SK-N-SH (cell line): ENCODE measurements at regions not wholly inside any gene's neighbourhood (a gene's known extent, or its start where the extent isn't known, plus 50 kb on each side); places are given as distances from the start of the nearest gene placed in this dataset.

Experiments
- CTCF ChIA-PET: fragments of 300-600, 350-600 bp; formaldehyde crosslinking; extraction: SDS; loops from one replicate; lab custom pipeline; 2021; lab: Yijun Ruan, JAX
- POLR2A ChIA-PET: fragments of 350-600 bp; sonication (Branson Sonifier 250); formaldehyde crosslinking; extraction: SDS; loops from one replicate; lab custom pipeline; 2020; ENCODE audit warnings: antibody characterized with exemption, inconsistent platforms; lab: Yijun Ruan, JAX
- DNase-seq: peaks from one replicate; pipeline ENCODE4 v3.0.0; 2012
- H2AFZ ChIP-seq: fragments of 200-600 bp; sonication (generic); 2 replicates; pipeline ENCODE4 v1.8.1; 2016; ENCODE audit warnings: antibody characterized with exemption, mild to moderate bottlenecking, low read depth
- H3F3A ChIP-seq: fragments of 200-600 bp; sonication (generic); replicated peaks from 2 replicates; pipeline ENCODE3; 2016; ENCODE audit warnings: antibody characterized with exemption, mild to moderate bottlenecking; ENCODE audit not compliant: insufficient read depth
- H3K27ac ChIP-seq, 2 experiments: fragments of 200-500 bp in 1 of 2; fragments of 200-600 bp in 1 of 2; sonication (Bioruptor generic) in 1 of 2; sonication (generic), shearing (Covaris generic) in 1 of 2; 2 replicates each; pipeline versions ENCODE4 v1.5.1 to v1.6.1; 2014 to 2016; ENCODE audit warnings: low read depth in 2 of 2, inconsistent platforms in 1 of 2, low read length in 1 of 2, mild to moderate bottlenecking in 1 of 2, mixed read lengths in 1 of 2
- H3K27me3 ChIP-seq: fragments of 200-600 bp; sonication (generic), shearing (Covaris generic); 2 replicates; pipeline ENCODE4 v1.6.1; 2016; ENCODE audit warnings: mixed run types; ENCODE audit not compliant: insufficient read depth
- H3K36me3 ChIP-seq, 2 experiments: fragments of 200-500 bp in 1 of 2; fragments of 200-600 bp in 1 of 2; sonication (Bioruptor generic) in 1 of 2; sonication (generic) in 1 of 2; replicated peaks in 1 of 2; 2 replicates each; pipeline versions ENCODE3 to v1.5.1; 2014 to 2016; ENCODE audit warnings: low read length in 1 of 2, mild to moderate bottlenecking in 1 of 2; ENCODE audit not compliant: insufficient read depth in 2 of 2, control insufficient read depth in 1 of 2
- H3K4me1 ChIP-seq, 2 experiments: fragments of 200-500 bp in 1 of 2; fragments of 200-600 bp in 1 of 2; sonication (Bioruptor generic) in 1 of 2; sonication (generic), shearing (Covaris generic) in 1 of 2; 2 replicates each; pipeline versions ENCODE4 v1.5.1 to v1.6.1; 2014 to 2016; ENCODE audit warnings: low read depth in 1 of 2, low read length in 1 of 2, mixed run types in 1 of 2; ENCODE audit not compliant: insufficient read depth in 2 of 2, control insufficient read depth in 1 of 2
- H3K4me2 ChIP-seq: fragments of 200-600 bp; sonication (generic), shearing (Covaris generic); 2 replicates; pipeline ENCODE4 v1.6.1; 2017; ENCODE audit warnings: mixed run types
- H3K4me3 ChIP-seq, 2 experiments: fragments of 200-500 bp in 1 of 2; fragments of 200-600 bp in 1 of 2; sonication (Bioruptor generic) in 1 of 2; sonication (generic), shearing (Covaris generic) in 1 of 2; 2 replicates each; pipeline versions ENCODE4 v1.5.1 to v1.8.1; 2014 to 2016; ENCODE audit warnings: low read depth in 2 of 2, inconsistent platforms in 1 of 2, low read length in 1 of 2, mild to moderate bottlenecking in 1 of 2, mixed read lengths in 1 of 2, moderate library complexity in 1 of 2
- H3K79me2 ChIP-seq: fragments of 200-600 bp; sonication (generic); 2 replicates; pipeline ENCODE4 v1.8.1; 2017; ENCODE audit warnings: mild to moderate bottlenecking; ENCODE audit not compliant: insufficient read depth
- H3K9ac ChIP-seq: fragments of 200-600 bp; sonication (generic); 2 replicates; pipeline ENCODE4 v1.6.1; 2017; ENCODE audit warnings: mixed run types
- H3K9me2 ChIP-seq: fragments of 200-600 bp; sonication (generic); 2 replicates; pipeline ENCODE4 v1.6.1; 2017; ENCODE audit warnings: mixed run types
- H3K9me3 ChIP-seq: fragments of 200-600 bp; sonication (generic); 2 replicates; pipeline ENCODE4 v1.6.1; 2017; ENCODE audit warnings: mixed run types, mild to moderate bottlenecking, moderate library complexity
- H4K20me1 ChIP-seq: fragments of 200-600 bp; sonication (generic); 2 replicates; pipeline ENCODE4 v1.6.1; 2017; ENCODE audit warnings: mild to moderate bottlenecking, mixed run types; ENCODE audit not compliant: insufficient read depth
- CHD2 ChIP-seq: fragments of 150-350 bp; IDR thresholded peaks from 2 replicates; pipeline ENCODE4 v1.6.1; 2018; ENCODE audit warnings: low read length; ENCODE audit not compliant: partially characterized antibody
- EP300 ChIP-seq, 2 experiments: IDR thresholded peaks; 2 replicates each; pipeline versions ENCODE4 v1.4.0 to v1.6.1; 2012; ENCODE audit warnings: borderline replicate concordance in 1 of 2, low read depth in 1 of 2, low read length in 1 of 2
- FOSL2 ChIP-seq: IDR thresholded peaks from 2 replicates; pipeline ENCODE4 v1.4.0; 2012; ENCODE audit warnings: low read depth, mild to moderate bottlenecking, moderate library complexity, borderline replicate concordance
- FOXJ3 ChIP-seq: sonication (generic); formaldehyde crosslinking; IDR thresholded peaks from 2 replicates; pipeline ENCODE4 v1.5.1; 2020; ENCODE audit warnings: mild to moderate bottlenecking, missing genetic modification reagents
- FOXM1 ChIP-seq: IDR thresholded peaks from 2 replicates; pipeline ENCODE4 v1.4.0; 2012; ENCODE audit warnings: low read depth, mild to moderate bottlenecking
- GABPA ChIP-seq: IDR thresholded peaks from 2 replicates; pipeline ENCODE4 v1.4.0; 2012; ENCODE audit warnings: low read depth, mild to moderate bottlenecking
- JUND ChIP-seq: IDR thresholded peaks from 2 replicates; pipeline ENCODE4 v1.4.0; 2012
- MEF2A ChIP-seq: IDR thresholded peaks from 2 replicates; pipeline ENCODE4 v1.4.0; 2012; ENCODE audit warnings: low read depth, borderline replicate concordance
- POLR2AphosphoS5 ChIP-seq: IDR thresholded peaks from 2 replicates; pipeline ENCODE4 v1.6.1; 2012; ENCODE audit warnings: low read depth, low read length
- RAD21 ChIP-seq: IDR thresholded peaks from 2 replicates; pipeline ENCODE4 v1.6.1; 2012; ENCODE audit warnings: mild to moderate bottlenecking, low read length
- RFX5 ChIP-seq: IDR thresholded peaks from 2 replicates; pipeline ENCODE4 v1.6.1; 2012; ENCODE audit warnings: mild to moderate bottlenecking, improper control_type of control experiment, low read length
- SMC3 ChIP-seq: IDR thresholded peaks from 2 replicates; pipeline ENCODE4 v1.6.1; 2012; ENCODE audit warnings: low read depth, low read length, improper control_type of control experiment
- TAF1 ChIP-seq: IDR thresholded peaks from 2 replicates; pipeline ENCODE4 v1.6.1; 2012; ENCODE audit warnings: low read depth, mild to moderate bottlenecking, low read length, moderate library complexity, borderline replicate concordance
- TCF12 ChIP-seq: IDR thresholded peaks from 2 replicates; pipeline ENCODE4 v1.4.0; 2012
- TEAD4 ChIP-seq: IDR thresholded peaks from 2 replicates; pipeline ENCODE4 v1.4.0; 2012; ENCODE audit warnings: mild to moderate bottlenecking, borderline replicate concordance; ENCODE audit not compliant: insufficient read depth
- YY1 ChIP-seq: IDR thresholded peaks from 2 replicates; pipeline ENCODE4 v1.4.0; 2012; ENCODE audit warnings: low read depth, mild to moderate bottlenecking
- WGBS: methylation state at CpG from one replicate; pipeline ENCODE4 v1.1.6; 2017; ENCODE audit warnings: low lambda C conversion rate; 5-methylcytosine and 5-hydroxymethylcytosine counted together
- TF ChIP-seq, protein P1 (sequence below): IDR thresholded peaks from 2 replicates; pipeline ENCODE4; 2012
- TF ChIP-seq, protein P2 (sequence below): fragments of 150-350 bp; IDR thresholded peaks from 2 replicates; pipeline ENCODE4 v1.6.1; 2017; ENCODE audit warnings: antibody characterized with exemption, low read length, low read depth, borderline replicate concordance
- TF ChIP-seq, protein P3 (sequence below): IDR thresholded peaks from 2 replicates; pipeline ENCODE4 v1.6.1; 2012; ENCODE audit warnings: mild to moderate bottlenecking, low read depth, low read length, moderate library complexity
- TF ChIP-seq, protein P4 (sequence below): IDR thresholded peaks from 2 replicates; pipeline ENCODE4 v1.4.0; 2012; ENCODE audit warnings: low read depth, borderline replicate concordance

DNA sequence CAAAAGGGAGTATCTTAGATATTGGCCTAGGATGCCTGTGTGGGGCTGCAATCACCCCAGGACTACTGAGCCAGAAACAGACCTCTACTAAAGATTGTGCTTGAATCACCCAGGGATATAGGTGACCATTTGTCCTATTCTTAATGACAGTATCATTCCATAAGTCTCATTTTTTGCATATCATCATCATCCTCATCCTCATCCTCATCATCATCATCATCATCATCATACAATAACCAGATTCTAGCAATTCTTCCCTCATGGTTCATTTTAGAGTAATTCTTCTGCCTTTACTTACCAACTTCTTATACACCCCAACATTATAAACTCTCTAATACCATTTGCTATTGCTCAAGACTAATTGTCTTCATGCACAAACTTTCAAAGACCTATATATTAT lies 226.6 kb downstream of the B3GLCT start:
- Histone ChIP-seq H3K79me2 (no peaks in the 10 kb centered on the region), H3K27ac (no peak overlapping the region), H3K4me3 (no peak overlapping the region), H3F3A (no peaks in the 10 kb centered on the region), H3K36me3 (no peaks in the 10 kb centered on the region), H3K9me2 (no peaks in the 10 kb centered on the region), H3K4me1 (no peaks in the 10 kb centered on the region; a peak in 1 of 4 replicates), H3K4me2 (no peak overlapping the region), H3K9ac (no peak overlapping the region)
- CTCF ChIA-PET, result interaction anchor here (1.2 to 13.8 kb wide), 6 partner anchors 11 to 352 kb away, joined by 3 to 383 read pairs (median 11); partner anchors contain the start of gene B3GLCT
- POLR2A ChIA-PET, result no interaction called here
- DNase-seq, result no peak
- TF ChIP-seq FOXM1, result no peak
- no peak for TF ChIP-seq EP300 (IDR thresholded peaks at IDR 0.05; ENCODE audit: borderline replicate concordance in 1 of 2, low read depth in 1 of 2, low read length in 1 of 2)
- no peak for TF ChIP-seq SMC3
- TF ChIP-seq JUND, result no peak
- TF ChIP-seq FOSL2, result no peak
- TF ChIP-seq MEF2A, result no peak
- no peak for TF ChIP-seq TCF12
- TF ChIP-seq TEAD4, result no peak
- no peak for TF ChIP-seq YY1
- no peak for TF ChIP-seq CHD2
- TF ChIP-seq FOXJ3 (CRISPR knock-in tag), result no peak
- no peak for TF ChIP-seq RFX5
- no peak for TF ChIP-seq RAD21
- TF ChIP-seq, protein P1, sequence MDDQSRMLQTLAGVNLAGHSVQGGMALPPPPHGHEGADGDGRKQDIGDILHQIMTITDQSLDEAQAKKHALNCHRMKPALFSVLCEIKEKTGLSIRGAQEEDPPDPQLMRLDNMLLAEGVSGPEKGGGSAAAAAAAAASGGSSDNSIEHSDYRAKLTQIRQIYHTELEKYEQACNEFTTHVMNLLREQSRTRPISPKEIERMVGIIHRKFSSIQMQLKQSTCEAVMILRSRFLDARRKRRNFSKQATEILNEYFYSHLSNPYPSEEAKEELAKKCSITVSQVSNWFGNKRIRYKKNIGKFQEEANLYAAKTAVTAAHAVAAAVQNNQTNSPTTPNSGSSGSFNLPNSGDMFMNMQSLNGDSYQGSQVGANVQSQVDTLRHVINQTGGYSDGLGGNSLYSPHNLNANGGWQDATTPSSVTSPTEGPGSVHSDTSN, result no peak
- TF ChIP-seq GABPA, result no peak
- TF ChIP-seq, all 33 proteins: peak for 0
- H2AFZ ChIP-seq, result no peak overlapping the region
- no peaks in the 10 kb centered on the region for H3K27me3 ChIP-seq
- H3K9me3 ChIP-seq, result no peaks in the 10 kb centered on the region
- H4K20me1 ChIP-seq, result no peaks in the 10 kb centered on the region

DNA sequence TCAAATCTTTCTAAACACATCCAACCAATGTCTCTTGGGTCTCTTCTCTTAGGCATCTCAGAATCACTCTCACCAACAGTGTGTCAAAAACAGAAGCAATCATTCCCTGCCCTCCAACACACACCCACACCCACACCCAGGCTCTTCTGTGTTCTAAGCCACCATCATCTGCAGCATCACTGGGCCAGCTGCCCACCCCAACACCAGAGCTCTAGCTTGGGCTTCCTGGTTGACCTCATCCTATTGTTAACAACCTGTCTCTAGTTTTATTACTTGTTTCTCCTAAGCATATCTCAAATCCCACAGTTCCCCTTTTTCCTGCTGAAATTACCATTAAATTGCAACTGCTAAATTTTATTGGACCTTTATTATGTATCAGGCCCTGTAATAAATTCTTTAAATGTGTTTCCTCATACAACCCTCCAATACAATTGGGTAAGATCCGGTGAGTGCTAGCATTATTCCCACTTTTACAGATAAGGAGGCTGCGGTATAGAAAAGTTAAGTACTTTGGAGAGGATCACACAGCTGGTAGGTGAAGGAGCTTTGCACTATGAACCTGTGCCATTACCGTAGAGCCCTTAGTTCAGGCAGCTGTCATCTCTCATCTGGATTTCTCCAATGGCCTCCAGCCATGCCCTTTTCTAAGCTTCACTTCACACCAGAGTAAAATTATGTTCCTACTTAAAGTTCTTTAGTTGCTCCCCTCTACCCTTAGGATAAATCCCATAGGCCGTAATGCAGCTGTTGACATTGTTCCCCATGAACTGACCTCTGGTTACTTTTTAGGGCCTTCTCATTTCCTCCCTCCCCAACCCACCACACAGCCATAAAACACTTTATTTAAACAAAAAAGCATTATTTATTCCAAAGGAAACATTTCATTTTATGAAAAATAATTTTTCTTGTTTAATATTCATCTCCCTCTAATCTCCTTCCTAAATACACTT lies 227.7 kb downstream of the B3GLCT start:
- POLR2A ChIA-PET, result interaction anchor here (0.6 kb wide), 1 partner anchor 485 kb away, joined by 4 read pairs; no protein-coding TSS in a partner anchor
- no peak overlapping the region for H3K27ac ChIP-seq
- CTCF ChIA-PET, result interaction anchor here (0.6 to 13.8 kb wide), 4 partner anchors 110 to 256 kb away, joined by 3 to 383 read pairs (median 4); no protein-coding TSS in a partner anchor
- TF ChIP-seq MEF2A (no peak), FOSL2 (no peak), TAF1 (no peak), POLR2AphosphoS5 (no peak), JUND (no peak), SMC3 (no peak), FOXJ3 (CRISPR knock-in tag) (no peak)
- TF ChIP-seq, protein P2, sequence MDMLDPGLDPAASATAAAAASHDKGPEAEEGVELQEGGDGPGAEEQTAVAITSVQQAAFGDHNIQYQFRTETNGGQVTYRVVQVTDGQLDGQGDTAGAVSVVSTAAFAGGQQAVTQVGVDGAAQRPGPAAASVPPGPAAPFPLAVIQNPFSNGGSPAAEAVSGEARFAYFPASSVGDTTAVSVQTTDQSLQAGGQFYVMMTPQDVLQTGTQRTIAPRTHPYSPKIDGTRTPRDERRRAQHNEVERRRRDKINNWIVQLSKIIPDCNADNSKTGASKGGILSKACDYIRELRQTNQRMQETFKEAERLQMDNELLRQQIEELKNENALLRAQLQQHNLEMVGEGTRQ, result no peak
- TF ChIP-seq, protein P3, sequence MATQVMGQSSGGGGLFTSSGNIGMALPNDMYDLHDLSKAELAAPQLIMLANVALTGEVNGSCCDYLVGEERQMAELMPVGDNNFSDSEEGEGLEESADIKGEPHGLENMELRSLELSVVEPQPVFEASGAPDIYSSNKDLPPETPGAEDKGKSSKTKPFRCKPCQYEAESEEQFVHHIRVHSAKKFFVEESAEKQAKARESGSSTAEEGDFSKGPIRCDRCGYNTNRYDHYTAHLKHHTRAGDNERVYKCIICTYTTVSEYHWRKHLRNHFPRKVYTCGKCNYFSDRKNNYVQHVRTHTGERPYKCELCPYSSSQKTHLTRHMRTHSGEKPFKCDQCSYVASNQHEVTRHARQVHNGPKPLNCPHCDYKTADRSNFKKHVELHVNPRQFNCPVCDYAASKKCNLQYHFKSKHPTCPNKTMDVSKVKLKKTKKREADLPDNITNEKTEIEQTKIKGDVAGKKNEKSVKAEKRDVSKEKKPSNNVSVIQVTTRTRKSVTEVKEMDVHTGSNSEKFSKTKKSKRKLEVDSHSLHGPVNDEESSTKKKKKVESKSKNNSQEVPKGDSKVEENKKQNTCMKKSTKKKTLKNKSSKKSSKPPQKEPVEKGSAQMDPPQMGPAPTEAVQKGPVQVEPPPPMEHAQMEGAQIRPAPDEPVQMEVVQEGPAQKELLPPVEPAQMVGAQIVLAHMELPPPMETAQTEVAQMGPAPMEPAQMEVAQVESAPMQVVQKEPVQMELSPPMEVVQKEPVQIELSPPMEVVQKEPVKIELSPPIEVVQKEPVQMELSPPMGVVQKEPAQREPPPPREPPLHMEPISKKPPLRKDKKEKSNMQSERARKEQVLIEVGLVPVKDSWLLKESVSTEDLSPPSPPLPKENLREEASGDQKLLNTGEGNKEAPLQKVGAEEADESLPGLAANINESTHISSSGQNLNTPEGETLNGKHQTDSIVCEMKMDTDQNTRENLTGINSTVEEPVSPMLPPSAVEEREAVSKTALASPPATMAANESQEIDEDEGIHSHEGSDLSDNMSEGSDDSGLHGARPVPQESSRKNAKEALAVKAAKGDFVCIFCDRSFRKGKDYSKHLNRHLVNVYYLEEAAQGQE, result no peak
- TF ChIP-seq, protein P4, sequence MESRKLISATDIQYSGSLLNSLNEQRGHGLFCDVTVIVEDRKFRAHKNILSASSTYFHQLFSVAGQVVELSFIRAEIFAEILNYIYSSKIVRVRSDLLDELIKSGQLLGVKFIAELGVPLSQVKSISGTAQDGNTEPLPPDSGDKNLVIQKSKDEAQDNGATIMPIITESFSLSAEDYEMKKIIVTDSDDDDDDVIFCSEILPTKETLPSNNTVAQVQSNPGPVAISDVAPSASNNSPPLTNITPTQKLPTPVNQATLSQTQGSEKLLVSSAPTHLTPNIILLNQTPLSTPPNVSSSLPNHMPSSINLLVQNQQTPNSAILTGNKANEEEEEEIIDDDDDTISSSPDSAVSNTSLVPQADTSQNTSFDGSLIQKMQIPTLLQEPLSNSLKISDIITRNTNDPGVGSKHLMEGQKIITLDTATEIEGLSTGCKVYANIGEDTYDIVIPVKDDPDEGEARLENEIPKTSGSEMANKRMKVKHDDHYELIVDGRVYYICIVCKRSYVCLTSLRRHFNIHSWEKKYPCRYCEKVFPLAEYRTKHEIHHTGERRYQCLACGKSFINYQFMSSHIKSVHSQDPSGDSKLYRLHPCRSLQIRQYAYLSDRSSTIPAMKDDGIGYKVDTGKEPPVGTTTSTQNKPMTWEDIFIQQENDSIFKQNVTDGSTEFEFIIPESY, result no peak

More for the DNA sequence above, 227.7 kb downstream of the B3GLCT start:
- no peaks in the 10 kb centered on the region for H4K20me1 ChIP-seq
- no peaks in the 10 kb centered on the region for H3K9me3 ChIP-seq
- no peaks in the 10 kb centered on the region for H3K27me3 ChIP-seq
- no peaks in the 10 kb centered on the region for H3K36me3 ChIP-seq
- DNase-seq, result no peak
- no peaks in the 10 kb centered on the region; a peak in 1 of 4 replicates for H3K4me1 ChIP-seq
- H3K9ac ChIP-seq, result no peak overlapping the region
- H3K9me2 ChIP-seq, result no peaks in the 10 kb centered on the region
- no peak overlapping the region for H2AFZ ChIP-seq
- 58% methylated on average over 4 of the region's 4 CpGs for WGBS
- H3K4me2 ChIP-seq, result no peak overlapping the region
- H3K79me2 ChIP-seq, result no peaks in the 10 kb centered on the region
- no peaks in the 10 kb centered on the region for H3F3A ChIP-seq
- no peak overlapping the region for H3K4me3 ChIP-seq
